Breast epithelium (tissue), 3 donors: ENCODE measurements at regions not wholly inside any gene's neighbourhood (a gene's known extent, or its start where the extent isn't known, plus 50 kb on each side); places are given as distances from the start of the nearest gene placed in this dataset.

Experiments
- POLR2AphosphoS5 ChIP-seq, 3 donors: sonication (generic); formaldehyde crosslinking; IDR thresholded peaks; one replicate each; pipeline ENCODE4 v1.6.1; 2017; ENCODE audit warnings: antibody characterized with exemption in 3 of 3
- TF ChIP-seq, protein P1 (sequence below), 3 donors: fragments of 450-650 bp; IDR thresholded peaks; one replicate each; pipeline ENCODE4 v1.5.1; 2016 to 2017; ENCODE audit warnings: antibody characterized with exemption in 3 of 3, mild to moderate bottlenecking in 3 of 3, moderate library complexity in 3 of 3

- TF ChIP-seq, protein P1, sequence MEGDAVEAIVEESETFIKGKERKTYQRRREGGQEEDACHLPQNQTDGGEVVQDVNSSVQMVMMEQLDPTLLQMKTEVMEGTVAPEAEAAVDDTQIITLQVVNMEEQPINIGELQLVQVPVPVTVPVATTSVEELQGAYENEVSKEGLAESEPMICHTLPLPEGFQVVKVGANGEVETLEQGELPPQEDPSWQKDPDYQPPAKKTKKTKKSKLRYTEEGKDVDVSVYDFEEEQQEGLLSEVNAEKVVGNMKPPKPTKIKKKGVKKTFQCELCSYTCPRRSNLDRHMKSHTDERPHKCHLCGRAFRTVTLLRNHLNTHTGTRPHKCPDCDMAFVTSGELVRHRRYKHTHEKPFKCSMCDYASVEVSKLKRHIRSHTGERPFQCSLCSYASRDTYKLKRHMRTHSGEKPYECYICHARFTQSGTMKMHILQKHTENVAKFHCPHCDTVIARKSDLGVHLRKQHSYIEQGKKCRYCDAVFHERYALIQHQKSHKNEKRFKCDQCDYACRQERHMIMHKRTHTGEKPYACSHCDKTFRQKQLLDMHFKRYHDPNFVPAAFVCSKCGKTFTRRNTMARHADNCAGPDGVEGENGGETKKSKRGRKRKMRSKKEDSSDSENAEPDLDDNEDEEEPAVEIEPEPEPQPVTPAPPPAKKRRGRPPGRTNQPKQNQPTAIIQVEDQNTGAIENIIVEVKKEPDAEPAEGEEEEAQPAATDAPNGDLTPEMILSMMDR (IDR thresholded peaks at IDR 0.05): no peak
- no peak for TF ChIP-seq POLR2AphosphoS5 (IDR thresholded peaks at IDR 0.05)
These were observed 512.3 kb upstream of the PLXNA2 start for GRCh38 chr1:208756339-208756981.
